ENCODE measurements at regions not wholly inside any gene's neighbourhood (a gene's known extent, or its start where the extent isn't known, plus 50 kb on each side); places are given as distances from the start of the nearest gene placed in this dataset.

- H3K4me1 ChIP-seq = no peaks in the 10 kb centered on the region
- peaks cover 0 to 3% (median 0%) of the 10 kb centered on the region in 7 donors for H3K27me3 ChIP-seq (replicated peaks in 1 of 7)
- TF ChIP-seq CTCF (IDR thresholded peaks at IDR 0.05 in 8 of 11, conservative IDR thresholded peaks at IDR 0.05 in 3 of 11) (no peak), POLR2A (IDR thresholded peaks at IDR 0.05) (no peak), POLR2AphosphoS5 (IDR thresholded peaks at IDR 0.05) (no peak)
- no peaks in the 10 kb centered on the region for H3K36me3 ChIP-seq
- H3K9me3 ChIP-seq = no peaks in the 10 kb centered on the region
- no peak for DNase-seq
- intact Hi-C loops (cut with DNase I; ENCODE audit: low total_unique reads) = no loop called here
- no peak overlapping the region for H3K4me3 ChIP-seq
- 61 to 88% (median 76%) methylated on average over 2 of the region's 2 CpGs for WGBS, 5 donors
- H3K27ac ChIP-seq = no peak overlapping the region
These were observed 221.8 kb upstream of the TMEM72 start for GRCh38 chr10:44689368-44689767.

DNA sequence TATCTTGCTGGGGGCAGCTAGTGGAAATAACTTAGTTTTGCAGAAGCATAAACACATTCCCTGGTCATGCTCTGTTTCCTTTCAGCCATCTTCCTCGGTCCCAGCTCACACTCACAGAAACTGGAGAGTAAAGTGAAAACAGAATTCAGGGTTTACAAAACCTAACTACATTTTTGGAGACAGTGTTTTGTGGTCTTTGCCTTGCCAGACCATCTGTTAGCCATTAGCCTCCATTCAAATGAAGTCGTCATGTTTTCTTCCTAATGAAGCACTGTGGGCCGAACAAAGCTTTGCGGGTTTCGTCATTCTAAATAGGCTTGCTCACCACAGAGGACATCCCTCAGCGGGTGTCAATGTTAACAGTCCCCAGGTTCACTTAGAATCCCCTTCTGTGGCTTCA, 214.6 kb upstream of the TMEM72 start:
- no peak for TF ChIP-seq POLR2A (IDR thresholded peaks at IDR 0.05)
- TF ChIP-seq POLR2AphosphoS5 (IDR thresholded peaks at IDR 0.05) = no peak
- TF ChIP-seq CTCF (IDR thresholded peaks at IDR 0.05 in 8 of 11, conservative IDR thresholded peaks at IDR 0.05 in 3 of 11) = no peak
- WGBS, 5 donors = 80 to 90% (median 83%) methylated on average over 6 of the region's 6 CpGs
- DNase-seq = no peak

DNA sequence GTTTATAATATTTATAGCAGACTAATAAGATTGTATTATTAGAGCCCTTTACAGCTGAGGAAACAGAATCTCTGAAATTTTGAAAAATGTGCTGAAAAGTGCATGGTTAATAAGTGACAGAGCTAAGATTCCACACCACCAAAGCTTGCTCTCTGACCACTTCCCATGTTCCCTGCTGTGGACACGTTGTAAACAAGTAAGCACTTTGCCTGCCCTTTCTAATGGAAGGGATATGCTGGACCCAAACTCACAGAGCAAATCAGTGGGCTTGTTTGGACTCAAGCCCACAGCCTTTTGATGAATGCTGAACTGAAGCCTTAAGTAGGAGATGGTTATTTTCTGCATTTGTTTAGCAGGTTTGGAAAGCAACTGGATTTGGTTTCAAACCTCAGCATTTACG, 214.0 kb upstream of the TMEM72 start:
- no peak for DNase-seq
- Histone ChIP-seq H3K36me3 (no peaks in the 10 kb centered on the region), H3K9me3 (peaks cover 0 to 26% (median 20%) of the 10 kb centered on the region in 8 donors), H3K4me3 (no peak overlapping the region), H3K27me3 (replicated peaks in 1 of 7) (no peaks in the 10 kb centered on the region), H3K27ac (no peak overlapping the region), H3K4me1 (no peaks in the 10 kb centered on the region)
- no peak for TF ChIP-seq CTCF (IDR thresholded peaks at IDR 0.05 in 8 of 11, conservative IDR thresholded peaks at IDR 0.05 in 3 of 11)
- no peak for TF ChIP-seq POLR2AphosphoS5 (IDR thresholded peaks at IDR 0.05)
- TF ChIP-seq POLR2A (IDR thresholded peaks at IDR 0.05) = no peak
- WGBS, 5 donors = 34 to 62% (median 47%) methylated on average over 2 of the region's 2 CpGs
- intact Hi-C loops (cut with DNase I; ENCODE audit: low total_unique reads) = no loop called here

More for the DNA sequence above, 214.6 kb upstream of the TMEM72 start:
- Histone ChIP-seq H3K9me3 (peaks cover 0 to 20% (median 13%) of the 10 kb centered on the region in 8 donors), H3K27ac (no peak overlapping the region), H3K4me1 (no peaks in the 10 kb centered on the region), H3K4me3 (no peak overlapping the region), H3K36me3 (no peaks in the 10 kb centered on the region), H3K27me3 (replicated peaks in 1 of 7) (no peaks in the 10 kb centered on the region)
- intact Hi-C loops (cut with DNase I; ENCODE audit: low total_unique reads) = no loop called here

GRCh38 chr10:44702531-44702930, 208.6 kb upstream of the TMEM72 start:
- DNase-seq = no peak
- H3K4me3 ChIP-seq = no peak overlapping the region
- H3K27me3 ChIP-seq (replicated peaks in 1 of 7) = no peaks in the 10 kb centered on the region
- intact Hi-C loops (cut with DNase I; ENCODE audit: low total_unique reads) = no loop called here
- 84 to 92% (median 88%) methylated on average over 1 of the region's 1 CpG for WGBS, 5 donors
- TF ChIP-seq POLR2A (IDR thresholded peaks at IDR 0.05) = no peak
- TF ChIP-seq POLR2AphosphoS5 (IDR thresholded peaks at IDR 0.05) = no peak
- TF ChIP-seq CTCF (IDR thresholded peaks at IDR 0.05 in 8 of 11, conservative IDR thresholded peaks at IDR 0.05 in 3 of 11) = no peak
- no peaks in the 10 kb centered on the region for H3K4me1 ChIP-seq
- H3K36me3 ChIP-seq = no peaks in the 10 kb centered on the region
- peaks cover 0 to 53% (median 38%) of the 10 kb centered on the region in 8 donors for H3K9me3 ChIP-seq
- H3K27ac ChIP-seq = no peak overlapping the region

All from spleen (tissue), 11 donors.